ENCODE measurements at regions not wholly inside any gene's neighbourhood (a gene's known extent, or its start where the extent isn't known, plus 50 kb on each side); places are given as distances from the start of the nearest gene placed in this dataset.

DNA sequence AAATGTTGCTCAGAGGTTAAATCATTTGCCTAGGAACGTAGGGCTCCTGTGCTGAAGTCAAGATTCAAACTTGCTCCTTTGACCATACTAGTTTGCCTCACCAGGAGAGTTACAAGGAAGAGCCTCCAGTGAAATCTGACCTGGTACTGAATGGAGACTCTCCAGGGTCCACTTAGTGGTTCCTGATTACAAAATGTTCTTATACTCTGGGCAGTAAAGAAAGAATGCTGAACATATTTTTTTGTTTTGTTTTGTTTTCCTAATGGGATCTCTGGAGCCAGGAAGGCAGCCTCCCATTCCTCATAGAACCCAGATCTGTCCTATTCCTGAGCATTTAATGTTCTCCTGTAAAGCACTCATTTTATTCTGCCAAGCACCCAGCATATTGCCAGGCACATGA is 256.5 kb upstream of the CLINT1 start:
- DNase-seq (ENCODE audit: low read depth in 1 of 2, low spot score in 1 of 2), result no peak
- TF ChIP-seq GABPA (IDR thresholded peaks at IDR 0.05; ENCODE audit: low read depth) (no peak), POLR2AphosphoS5 (IDR thresholded peaks at IDR 0.05; ENCODE audit: low read depth) (no peak)
- TF ChIP-seq, protein P1, sequence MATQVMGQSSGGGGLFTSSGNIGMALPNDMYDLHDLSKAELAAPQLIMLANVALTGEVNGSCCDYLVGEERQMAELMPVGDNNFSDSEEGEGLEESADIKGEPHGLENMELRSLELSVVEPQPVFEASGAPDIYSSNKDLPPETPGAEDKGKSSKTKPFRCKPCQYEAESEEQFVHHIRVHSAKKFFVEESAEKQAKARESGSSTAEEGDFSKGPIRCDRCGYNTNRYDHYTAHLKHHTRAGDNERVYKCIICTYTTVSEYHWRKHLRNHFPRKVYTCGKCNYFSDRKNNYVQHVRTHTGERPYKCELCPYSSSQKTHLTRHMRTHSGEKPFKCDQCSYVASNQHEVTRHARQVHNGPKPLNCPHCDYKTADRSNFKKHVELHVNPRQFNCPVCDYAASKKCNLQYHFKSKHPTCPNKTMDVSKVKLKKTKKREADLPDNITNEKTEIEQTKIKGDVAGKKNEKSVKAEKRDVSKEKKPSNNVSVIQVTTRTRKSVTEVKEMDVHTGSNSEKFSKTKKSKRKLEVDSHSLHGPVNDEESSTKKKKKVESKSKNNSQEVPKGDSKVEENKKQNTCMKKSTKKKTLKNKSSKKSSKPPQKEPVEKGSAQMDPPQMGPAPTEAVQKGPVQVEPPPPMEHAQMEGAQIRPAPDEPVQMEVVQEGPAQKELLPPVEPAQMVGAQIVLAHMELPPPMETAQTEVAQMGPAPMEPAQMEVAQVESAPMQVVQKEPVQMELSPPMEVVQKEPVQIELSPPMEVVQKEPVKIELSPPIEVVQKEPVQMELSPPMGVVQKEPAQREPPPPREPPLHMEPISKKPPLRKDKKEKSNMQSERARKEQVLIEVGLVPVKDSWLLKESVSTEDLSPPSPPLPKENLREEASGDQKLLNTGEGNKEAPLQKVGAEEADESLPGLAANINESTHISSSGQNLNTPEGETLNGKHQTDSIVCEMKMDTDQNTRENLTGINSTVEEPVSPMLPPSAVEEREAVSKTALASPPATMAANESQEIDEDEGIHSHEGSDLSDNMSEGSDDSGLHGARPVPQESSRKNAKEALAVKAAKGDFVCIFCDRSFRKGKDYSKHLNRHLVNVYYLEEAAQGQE (IDR thresholded peaks at IDR 0.05; ENCODE audit: insufficient replicate concordance, low read depth), result no peak
- Histone ChIP-seq H3K27me3 (ENCODE audit: insufficient read depth, poor library complexity, severe bottlenecking) (no peaks in the 10 kb centered on the region), H3K27ac (replicated peaks) (no peak overlapping the region), H3K4me3 (replicated peaks; ENCODE audit: insufficient read depth, low read length) (no peak overlapping the region)

DNA sequence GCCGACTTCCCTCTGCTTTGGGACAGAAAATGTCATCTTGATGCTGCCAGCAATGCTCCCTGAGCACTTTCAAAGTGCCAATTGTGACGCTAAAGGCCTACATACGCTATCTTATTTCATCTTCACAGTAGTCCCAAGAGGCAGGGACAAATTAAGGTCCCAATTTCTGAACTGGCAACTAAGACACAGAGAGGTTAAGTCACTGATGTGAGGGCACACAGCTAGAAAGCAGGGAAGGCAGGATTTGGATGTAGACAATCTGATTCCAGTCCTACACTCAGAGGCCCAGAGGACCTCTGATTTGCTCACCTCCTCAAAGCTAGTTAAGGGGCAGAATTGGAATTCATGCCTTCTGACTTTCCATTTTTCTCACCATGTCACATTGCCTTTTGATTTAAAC is 249.2 kb upstream of the CLINT1 start:
- Histone ChIP-seq H3K4me3 (replicated peaks; ENCODE audit: insufficient read depth, low read length) (no peak overlapping the region), H3K27ac (replicated peaks) (no peak overlapping the region), H3K27me3 (ENCODE audit: insufficient read depth, poor library complexity, severe bottlenecking) (no peaks in the 10 kb centered on the region)
- no peak for DNase-seq (ENCODE audit: low read depth in 1 of 2, low spot score in 1 of 2)
- TF ChIP-seq POLR2AphosphoS5 (IDR thresholded peaks at IDR 0.05; ENCODE audit: low read depth), result no peak
- no peak for TF ChIP-seq SPI1 (IDR thresholded peaks at IDR 0.05; ENCODE audit: borderline replicate concordance, low read depth)
- no peak for TF ChIP-seq GABPA (IDR thresholded peaks at IDR 0.05; ENCODE audit: low read depth)
- TF ChIP-seq, protein P1 (IDR thresholded peaks at IDR 0.05; ENCODE audit: insufficient replicate concordance, low read depth), result no peak
- TF ChIP-seq, protein P2, sequence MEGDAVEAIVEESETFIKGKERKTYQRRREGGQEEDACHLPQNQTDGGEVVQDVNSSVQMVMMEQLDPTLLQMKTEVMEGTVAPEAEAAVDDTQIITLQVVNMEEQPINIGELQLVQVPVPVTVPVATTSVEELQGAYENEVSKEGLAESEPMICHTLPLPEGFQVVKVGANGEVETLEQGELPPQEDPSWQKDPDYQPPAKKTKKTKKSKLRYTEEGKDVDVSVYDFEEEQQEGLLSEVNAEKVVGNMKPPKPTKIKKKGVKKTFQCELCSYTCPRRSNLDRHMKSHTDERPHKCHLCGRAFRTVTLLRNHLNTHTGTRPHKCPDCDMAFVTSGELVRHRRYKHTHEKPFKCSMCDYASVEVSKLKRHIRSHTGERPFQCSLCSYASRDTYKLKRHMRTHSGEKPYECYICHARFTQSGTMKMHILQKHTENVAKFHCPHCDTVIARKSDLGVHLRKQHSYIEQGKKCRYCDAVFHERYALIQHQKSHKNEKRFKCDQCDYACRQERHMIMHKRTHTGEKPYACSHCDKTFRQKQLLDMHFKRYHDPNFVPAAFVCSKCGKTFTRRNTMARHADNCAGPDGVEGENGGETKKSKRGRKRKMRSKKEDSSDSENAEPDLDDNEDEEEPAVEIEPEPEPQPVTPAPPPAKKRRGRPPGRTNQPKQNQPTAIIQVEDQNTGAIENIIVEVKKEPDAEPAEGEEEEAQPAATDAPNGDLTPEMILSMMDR (IDR thresholded peaks at IDR 0.05; ENCODE audit: insufficient read depth, low read length), result no peak

DNA sequence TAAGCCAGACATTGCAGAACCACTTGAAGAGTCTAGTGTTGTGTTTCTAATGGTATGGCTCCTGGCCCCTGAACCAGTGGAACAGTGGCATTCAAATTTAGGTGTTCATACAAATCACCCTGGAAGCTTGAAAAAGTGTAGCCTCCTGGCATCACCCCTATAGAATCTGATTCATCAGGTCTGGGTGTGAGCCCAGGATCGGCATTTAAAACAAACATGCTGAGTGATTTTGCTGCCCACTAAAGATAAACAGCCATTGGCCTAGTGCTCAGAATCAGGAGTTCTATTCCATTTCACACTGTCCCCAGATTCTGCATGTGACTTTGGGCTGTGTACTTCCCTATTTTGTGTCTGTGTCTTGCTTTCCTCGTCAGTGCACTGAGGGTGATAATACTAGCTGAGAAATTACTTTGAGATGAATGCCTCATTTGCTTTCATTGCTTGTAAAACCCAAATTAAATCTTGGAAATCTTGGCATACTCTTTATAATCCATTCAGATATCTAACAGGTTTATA is 241.5 kb upstream of the CLINT1 start:
- Histone ChIP-seq H3K27me3 (ENCODE audit: insufficient read depth, poor library complexity, severe bottlenecking) (peaks cover 2% of the 10 kb centered on the region), H3K27ac (replicated peaks) (no peak overlapping the region), H3K4me3 (replicated peaks; ENCODE audit: insufficient read depth, low read length) (no peak overlapping the region)
- no peak for DNase-seq (ENCODE audit: low read depth in 1 of 2, low spot score in 1 of 2)
- TF ChIP-seq, protein P1 (IDR thresholded peaks at IDR 0.05; ENCODE audit: insufficient replicate concordance, low read depth), result no peak
- TF ChIP-seq SPI1 (IDR thresholded peaks at IDR 0.05; ENCODE audit: borderline replicate concordance, low read depth) (peak; percentile 11; the same call in 1 of the 2 replicates), POLR2AphosphoS5 (IDR thresholded peaks at IDR 0.05; ENCODE audit: low read depth) (no peak), GABPA (IDR thresholded peaks at IDR 0.05; ENCODE audit: low read depth) (no peak)
- TF ChIP-seq, protein P2 (IDR thresholded peaks at IDR 0.05; ENCODE audit: insufficient read depth, low read length), result no peak

Measured in HL-60 (cell line).